CD4-positive, alpha-beta T cell treated with Interleukin-15 for 1 hour (primary cell): ENCODE measurements at regions not wholly inside any gene's neighbourhood (a gene's known extent, or its start where the extent isn't known, plus 50 kb on each side); places are given as distances from the start of the nearest gene placed in this dataset.
"Not testable (repeated sequence)": the region's sequence is repeated elsewhere in the genome, so short reads cannot be mapped to it uniquely, and the experiment has no call there.

ENCODE experiments used
- DNase-seq: peaks from one replicate; pipeline ENCODE4 v3.0.0-alpha.2; 2020

GRCh38 chr12:67045650-67046049 lies 223.5 kb upstream of the CAND1 start:
- DNase-seq, result no peak

- DNase-seq, result no peak
Observed at GRCh38 chr12:67046062-67046461, 223.1 kb upstream of the CAND1 start.

GRCh38 chr12:67047634-67048033 lies 221.5 kb upstream of the CAND1 start:
- DNase-seq, result no peak

GRCh38 chr12:67048371-67048770 lies 220.8 kb upstream of the CAND1 start:
- no peak for DNase-seq

- DNase-seq, result not testable (repeated sequence)
Observed at GRCh38 chr12:67049199-67049598, 220.0 kb upstream of the CAND1 start.

GRCh38 chr12:67052981-67053380 lies 216.2 kb upstream of the CAND1 start:
- no peak for DNase-seq

GRCh38 chr12:67056329-67056728 lies 212.8 kb upstream of the CAND1 start:
- no peak for DNase-seq

GRCh38 chr12:67057072-67057471 lies 212.1 kb upstream of the CAND1 start:
- DNase-seq, result no peak

GRCh38 chr12:67062193-67062592 lies 207.0 kb upstream of the CAND1 start:
- no peak for DNase-seq

GRCh38 chr12:67067453-67068203 lies 201.5 kb upstream of the CAND1 start:
- no peak for DNase-seq

- no peak for DNase-seq
Observed at GRCh38 chr12:67068204-67068731, 200.9 kb upstream of the CAND1 start.

- DNase-seq, result peak; percentile 18
Observed at GRCh38 chr12:67068761-67069450, 200.3 kb upstream of the CAND1 start.

- DNase-seq, result peak; percentile 36
Observed at GRCh38 chr12:67069451-67070306, 199.5 kb upstream of the CAND1 start.

- DNase-seq, result no peak
Observed at GRCh38 chr12:67070307-67070600, 198.9 kb upstream of the CAND1 start.

GRCh38 chr12:67070604-67071003 lies 198.6 kb upstream of the CAND1 start:
- DNase-seq, result no peak

- not testable (repeated sequence) for DNase-seq
Observed at GRCh38 chr12:67072281-67072680, 196.9 kb upstream of the CAND1 start.

- no peak for DNase-seq
Observed at GRCh38 chr12:67073336-67073735, 195.8 kb upstream of the CAND1 start.

- no peak for DNase-seq
Observed at GRCh38 chr12:67074072-67074471, 195.1 kb upstream of the CAND1 start.

- no peak for DNase-seq
Observed at GRCh38 chr12:67077617-67078016, 191.5 kb upstream of the CAND1 start.

GRCh38 chr12:67078957-67079356 lies 190.2 kb upstream of the CAND1 start:
- no peak for DNase-seq

- no peak for DNase-seq
Observed at GRCh38 chr12:67080637-67081036, 188.5 kb upstream of the CAND1 start.

GRCh38 chr12:67082221-67082620 lies 186.9 kb upstream of the CAND1 start:
- DNase-seq, result no peak

GRCh38 chr12:67085699-67086098 lies 183.5 kb upstream of the CAND1 start:
- DNase-seq, result no peak

- DNase-seq, result no peak
Observed at GRCh38 chr12:67086116-67086515, 183.0 kb upstream of the CAND1 start.
